Activated T-cell treated with anti-CD3 and anti-CD28 coated beads for 48 hours (primary cell): ENCODE measurements at regions not wholly inside any gene's neighbourhood (a gene's known extent, or its start where the extent isn't known, plus 50 kb on each side); places are given as distances from the start of the nearest gene placed in this dataset.
A peak's percentile ranks its signal among the peaks of the same experiment; 100 is the strongest.

ENCODE experiments used
- DNase-seq: peaks from one replicate; pipeline ENCODE4 v3.0.0-alpha.2; 2020; ENCODE audit warnings: low read depth

DNA sequence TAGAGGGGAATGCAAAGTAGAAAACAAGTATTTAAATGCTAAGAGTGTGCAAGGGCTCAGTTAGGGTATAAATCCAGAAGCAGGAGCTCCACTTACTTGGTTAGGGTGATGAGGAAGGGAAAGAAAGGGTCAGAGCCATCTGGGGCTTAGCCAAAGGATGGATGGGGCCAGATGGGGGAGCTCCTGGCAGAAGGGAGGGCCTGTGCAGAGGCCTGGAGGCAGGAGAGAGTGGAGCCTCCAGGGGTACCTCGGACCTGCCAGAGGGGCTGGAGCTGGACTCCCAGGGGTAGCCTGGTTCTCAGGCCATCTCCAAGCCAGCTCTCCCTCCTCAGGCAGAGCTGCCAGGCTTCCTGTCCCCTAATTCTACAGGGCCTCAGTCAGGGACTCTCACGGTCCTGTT lies 506.3 kb downstream of the SHQ1 start:
- DNase-seq, result no peak

- no peak for DNase-seq
These were observed 506.9 kb downstream of the SHQ1 start for GRCh38 chr3:72341380-72341770.

DNA sequence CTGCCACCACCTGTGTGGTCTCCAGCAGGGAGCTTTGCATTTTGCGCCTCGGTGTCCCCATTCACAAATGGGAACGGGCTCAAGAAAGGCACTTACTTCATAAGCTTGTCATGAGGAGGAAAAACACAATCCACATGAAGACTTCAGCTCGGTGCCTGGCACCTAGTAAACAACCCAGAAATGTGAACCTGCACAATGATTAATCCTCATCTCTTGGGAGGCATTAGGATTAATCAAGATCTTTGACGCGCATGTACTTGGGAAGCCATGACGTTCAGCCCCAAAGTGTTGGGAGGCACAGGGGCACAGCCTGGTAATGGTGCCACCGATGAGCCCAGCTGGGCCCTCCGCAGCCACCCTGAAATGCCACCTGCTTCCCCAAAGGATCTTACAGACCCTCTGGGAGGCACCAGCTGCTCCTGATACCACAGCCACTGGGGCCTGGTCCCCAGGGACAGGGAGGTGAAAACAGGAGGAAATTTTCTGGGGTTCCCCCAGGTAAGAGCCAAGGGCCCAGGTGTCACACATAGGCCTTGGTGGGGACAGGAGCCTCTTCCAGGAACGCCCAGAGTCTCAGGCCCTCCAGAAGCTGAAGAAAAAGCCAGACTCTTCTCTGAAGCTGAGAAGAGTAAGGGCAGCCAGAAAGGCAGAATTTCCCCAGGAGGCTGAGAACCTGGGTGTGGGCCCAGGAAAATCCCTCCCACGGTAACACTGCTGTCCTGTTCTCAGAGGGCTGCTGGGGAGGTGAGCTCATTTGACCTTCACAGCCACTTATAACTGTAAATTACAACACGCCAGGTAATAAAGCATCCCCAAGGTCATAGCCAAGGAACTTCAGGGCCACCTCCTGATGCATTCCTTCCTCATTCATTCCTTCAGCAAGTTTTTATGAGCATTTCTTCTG lies 507.5 kb downstream of the SHQ1 start:
- DNase-seq, result no peak

- no peak for DNase-seq
These were observed 508.2 kb downstream of the SHQ1 start for GRCh38 chr3:72340056-72340455.

GRCh38 chr3:72339670-72340030 lies 508.6 kb downstream of the SHQ1 start:
- no peak for DNase-seq

DNA sequence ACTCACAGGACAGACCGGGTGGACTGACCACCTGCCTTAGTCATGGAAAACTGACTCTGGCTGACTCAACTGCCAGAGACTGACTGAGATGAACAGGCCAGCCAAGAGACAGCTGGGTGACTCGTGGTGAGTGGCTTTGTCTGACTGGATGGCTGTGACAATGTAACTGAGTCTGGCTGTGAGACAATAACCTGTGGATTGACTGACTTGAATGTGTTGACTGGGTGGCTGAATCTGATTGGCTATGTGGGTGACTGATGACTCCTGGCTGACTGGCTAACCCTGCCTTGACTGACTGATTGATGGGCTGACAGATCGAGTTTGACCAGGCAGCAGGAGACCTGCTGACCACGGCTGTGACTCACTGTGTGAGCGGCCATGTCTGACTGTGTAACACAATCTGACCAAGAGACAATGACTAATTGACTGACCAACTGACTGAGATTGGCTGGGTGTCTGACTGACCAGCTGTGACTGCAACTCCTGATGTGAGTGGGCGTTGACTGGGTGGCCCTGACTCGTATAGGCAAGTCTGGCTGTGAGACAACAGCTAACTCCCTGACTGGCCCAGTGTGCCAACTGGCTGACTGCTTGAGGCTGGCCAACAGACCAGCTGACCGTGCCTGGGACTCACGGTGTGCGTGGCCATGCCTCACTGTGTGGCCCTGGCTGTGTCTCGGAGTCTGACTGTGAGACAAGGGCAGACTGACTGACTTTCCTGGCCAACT lies 509.1 kb downstream of the SHQ1 start:
- DNase-seq, result peak; percentile 70

DNA sequence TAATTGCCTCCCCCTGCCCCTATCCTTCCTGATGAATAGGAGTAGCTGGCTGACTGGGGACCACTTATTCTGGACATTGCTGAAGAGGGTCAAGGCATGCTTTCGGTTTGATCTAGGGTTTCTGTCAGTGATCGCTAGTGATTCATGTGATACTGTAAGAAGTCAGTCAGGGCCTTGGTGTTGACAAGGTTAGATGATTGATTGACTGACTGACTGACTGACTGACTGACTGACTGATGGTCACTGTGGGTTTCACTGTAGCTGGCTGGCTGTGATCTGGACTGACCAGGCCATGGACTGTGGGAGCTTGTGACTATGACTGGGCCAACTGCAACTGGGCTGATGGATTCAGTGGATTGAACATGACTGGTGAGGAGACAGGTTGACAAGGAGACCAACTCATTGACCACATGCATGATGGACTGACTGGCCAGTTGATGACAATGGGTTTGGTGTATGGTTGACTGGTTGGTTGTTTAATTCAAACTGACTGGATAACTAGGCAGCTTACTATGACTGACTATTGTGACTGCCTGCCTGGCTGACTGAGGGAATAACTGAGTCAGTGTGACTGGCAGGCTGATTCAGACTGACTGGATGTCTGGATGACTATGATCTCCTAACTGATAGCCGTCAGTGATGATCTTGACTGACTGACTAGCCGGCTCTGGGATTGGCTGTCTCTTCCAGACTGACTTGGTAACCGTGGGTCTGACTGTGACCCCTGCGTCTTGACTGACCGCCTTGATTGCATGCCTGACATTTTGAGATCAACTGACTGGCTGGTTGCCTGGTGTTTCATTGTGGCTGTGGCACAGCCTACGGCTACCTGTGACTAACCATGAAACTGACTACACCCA lies 509.9 kb downstream of the SHQ1 start:
- peak; percentile 60 for DNase-seq

DNA sequence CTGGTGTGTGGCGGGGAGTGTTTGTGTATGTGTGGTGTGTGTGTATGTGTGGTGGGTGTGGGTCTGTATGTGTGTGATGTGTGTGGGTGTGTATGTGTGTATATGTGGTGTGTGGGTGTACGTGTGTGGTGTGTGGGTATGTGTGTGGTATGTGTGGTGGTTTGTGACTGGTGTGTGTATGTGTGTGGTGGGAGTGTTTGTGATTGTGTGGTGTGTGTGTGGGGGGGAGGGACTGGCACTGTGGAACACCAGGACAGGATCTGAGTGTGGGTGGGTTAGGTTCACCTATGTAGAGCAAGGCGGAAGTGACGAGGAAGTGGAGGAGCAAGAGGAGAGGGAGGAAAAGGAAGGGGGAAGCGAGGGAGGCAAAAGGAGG lies 510.8 kb downstream of the SHQ1 start:
- no peak for DNase-seq

- DNase-seq, result no peak
These were observed 511.3 kb downstream of the SHQ1 start for GRCh38 chr3:72336821-72337479.

GRCh38 chr3:72336114-72336651 lies 512.1 kb downstream of the SHQ1 start:
- DNase-seq, result no peak

- DNase-seq, result no peak
These were observed 512.7 kb downstream of the SHQ1 start for GRCh38 chr3:72335458-72336095.

DNA sequence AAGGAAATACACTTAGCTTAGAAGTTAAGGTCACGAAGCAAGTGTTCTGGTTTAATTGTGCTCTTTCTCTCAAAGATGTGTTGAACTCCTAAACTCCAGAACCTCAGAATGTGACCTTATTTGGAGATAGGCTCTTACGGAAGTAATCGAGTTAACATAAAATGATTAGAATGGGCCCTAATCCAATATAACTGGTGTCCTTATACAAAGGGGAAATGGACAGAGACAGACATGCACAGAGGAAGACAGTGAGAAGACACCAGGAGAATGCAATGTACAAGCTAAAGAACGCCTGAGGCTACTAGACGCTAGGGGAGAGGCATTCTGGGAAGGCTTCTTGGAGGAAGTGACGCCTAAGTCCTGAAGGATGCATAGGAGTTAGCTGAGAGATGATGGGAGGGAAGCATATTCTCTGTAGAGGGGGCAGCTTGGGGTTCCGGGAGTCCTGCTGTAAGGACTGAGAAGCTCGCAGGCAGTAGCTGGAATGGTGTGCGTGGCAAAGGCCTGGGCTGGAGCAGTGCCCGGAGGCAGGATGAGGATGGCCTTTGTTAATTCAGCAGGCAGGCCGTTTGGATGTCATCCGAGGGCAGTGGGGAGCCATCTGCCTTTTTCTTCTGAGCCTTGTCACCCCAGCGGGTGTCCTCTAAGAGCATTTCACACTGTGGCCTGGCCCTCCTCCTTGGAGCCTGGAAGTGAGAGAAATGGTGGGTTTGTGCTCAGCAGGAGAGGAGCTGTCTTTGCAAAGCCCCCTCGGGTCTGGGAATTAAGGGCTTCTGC lies 513.4 kb downstream of the SHQ1 start:
- no peak for DNase-seq

DNA sequence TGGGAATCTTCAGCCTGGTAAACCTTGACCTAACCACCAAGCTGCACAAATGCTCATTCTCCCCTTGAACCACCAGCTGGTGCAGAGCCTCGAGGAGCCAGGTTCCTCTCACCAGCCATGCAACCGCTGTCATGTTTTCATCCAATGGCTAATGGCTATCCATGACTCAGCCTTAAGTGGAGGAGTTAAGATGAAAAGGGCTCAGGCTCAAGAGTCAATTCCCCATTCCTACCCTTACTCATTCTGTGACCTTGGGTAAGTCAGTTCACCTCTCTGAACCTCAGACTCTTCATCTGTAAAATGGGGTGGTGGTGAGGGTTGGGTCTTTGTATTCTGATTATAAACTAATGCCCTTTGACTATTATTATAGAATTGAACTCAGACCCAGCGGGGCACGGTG lies 515.6 kb downstream of the SHQ1 start:
- DNase-seq, result no peak

GRCh38 chr3:72332036-72332435 lies 516.2 kb downstream of the SHQ1 start:
- no peak for DNase-seq

DNA sequence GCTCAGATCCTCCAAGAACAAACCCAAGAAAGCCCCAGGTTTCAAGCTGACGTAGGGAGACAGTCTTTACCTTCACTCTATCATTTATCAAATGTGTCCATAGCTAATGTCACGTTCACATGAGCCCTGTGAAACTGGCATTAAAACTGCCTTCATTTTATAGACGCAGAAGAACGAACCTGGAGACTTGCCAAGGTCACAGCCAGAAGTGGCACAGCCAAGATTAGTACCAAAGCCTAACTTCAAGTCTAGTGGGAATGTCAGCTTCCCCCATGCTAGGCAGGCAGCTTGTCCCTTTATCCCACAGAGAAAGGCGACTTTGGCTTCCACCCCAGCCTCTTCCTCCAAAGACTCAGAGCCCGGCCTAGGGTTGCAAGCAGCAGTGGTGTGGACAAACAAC lies 517.2 kb downstream of the SHQ1 start:
- no peak for DNase-seq

DNA sequence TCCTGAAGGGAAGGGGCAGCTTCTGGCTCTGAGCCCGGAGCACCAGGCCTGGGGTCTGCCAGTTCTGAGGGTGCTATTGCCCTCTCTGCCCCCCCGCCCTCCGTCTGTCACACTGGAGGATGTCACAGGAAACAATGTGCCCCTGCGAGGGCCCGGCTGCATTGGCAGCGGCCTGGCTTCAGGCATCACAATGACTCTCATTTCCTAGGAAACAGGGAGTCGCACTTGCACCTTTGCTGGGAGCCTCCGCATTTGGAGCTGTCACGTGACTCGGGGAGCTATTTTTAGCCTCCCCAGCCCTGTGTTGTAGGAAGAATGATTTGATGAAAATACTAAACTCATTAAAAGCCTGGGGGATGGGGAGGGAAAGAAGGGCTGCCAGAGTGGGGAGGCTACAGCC lies 518.9 kb downstream of the SHQ1 start:
- no peak for DNase-seq

DNA sequence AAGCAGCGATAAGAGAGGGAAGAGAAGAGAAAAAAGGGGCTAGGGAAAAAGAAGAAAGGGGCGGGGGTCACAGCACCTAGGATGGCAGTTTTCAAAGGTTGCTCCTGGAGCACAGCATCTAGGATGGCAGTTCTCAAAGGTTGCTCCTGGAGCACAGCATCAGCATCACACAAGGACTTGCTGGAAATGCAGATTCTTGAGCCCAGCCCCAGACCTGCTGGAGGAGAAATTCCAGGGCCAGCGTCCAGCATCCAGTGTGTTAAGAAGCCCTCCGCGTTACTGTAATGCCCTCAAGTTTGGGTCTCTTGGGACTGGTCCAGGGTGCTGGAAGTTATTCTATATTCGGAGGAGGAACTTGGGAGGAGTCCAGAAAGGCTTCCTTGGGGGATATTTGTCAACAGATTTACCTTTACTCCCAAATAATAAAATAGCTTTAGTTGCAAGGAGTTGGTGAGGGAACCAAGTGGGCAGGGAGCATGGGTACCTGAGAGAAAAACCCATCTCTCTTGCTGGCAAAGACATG lies 519.4 kb downstream of the SHQ1 start:
- no peak for DNase-seq

DNA sequence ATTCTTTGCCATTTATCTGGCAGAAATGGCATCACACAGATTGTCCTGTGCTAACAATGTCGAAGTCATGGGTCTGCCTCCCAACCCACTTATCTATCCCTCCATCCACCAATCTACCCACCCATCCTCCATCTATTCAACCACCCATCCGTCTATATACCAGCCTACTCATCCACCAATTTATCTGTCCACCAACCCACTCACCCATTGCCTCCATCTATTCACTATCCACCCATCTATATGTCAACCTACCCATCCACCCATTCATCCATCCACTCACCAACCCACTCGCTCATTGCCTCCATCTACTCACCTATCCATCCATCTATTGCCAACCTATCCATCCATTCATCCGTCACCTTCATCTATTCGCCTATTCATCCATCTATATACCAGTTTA lies 521.2 kb downstream of the SHQ1 start:
- DNase-seq, result no peak

- DNase-seq, result no peak
These were observed 523.9 kb downstream of the SHQ1 start for GRCh38 chr3:72324253-72324811.

DNA sequence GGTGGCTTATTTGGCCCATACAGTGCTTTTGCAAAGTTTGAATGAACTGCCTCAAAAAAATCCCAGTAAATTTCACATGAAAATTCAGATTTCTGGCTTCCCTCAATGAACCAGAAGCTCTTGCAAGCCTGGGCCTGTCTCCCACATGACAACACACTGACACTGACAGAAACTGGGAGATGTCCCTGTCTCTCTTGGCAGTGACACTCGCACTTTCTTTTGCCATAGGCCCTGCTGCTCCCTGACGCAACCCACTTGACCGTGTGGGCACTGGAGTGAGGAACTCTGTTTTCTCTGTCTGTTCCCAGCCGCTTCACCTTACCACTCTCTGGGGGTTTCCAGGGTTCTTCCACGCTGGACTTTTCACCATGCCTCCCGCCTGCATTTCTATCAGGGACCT lies 524.5 kb downstream of the SHQ1 start:
- no peak for DNase-seq
